ENCODE measurements at regions not wholly inside any gene's neighbourhood (a gene's known extent, or its start where the extent isn't known, plus 50 kb on each side); places are given as distances from the start of the nearest gene placed in this dataset.

GRCh38 chr3:87390821-87391220, 114.4 kb upstream of the POU1F1 start:
- no peak for DNase-seq

- DNase-seq = no peak
These were observed 114.0 kb upstream of the POU1F1 start for GRCh38 chr3:87390353-87390752.

GRCh38 chr3:87375231-87375682, 98.9 kb upstream of the POU1F1 start:
- DNase-seq = no peak

DNA sequence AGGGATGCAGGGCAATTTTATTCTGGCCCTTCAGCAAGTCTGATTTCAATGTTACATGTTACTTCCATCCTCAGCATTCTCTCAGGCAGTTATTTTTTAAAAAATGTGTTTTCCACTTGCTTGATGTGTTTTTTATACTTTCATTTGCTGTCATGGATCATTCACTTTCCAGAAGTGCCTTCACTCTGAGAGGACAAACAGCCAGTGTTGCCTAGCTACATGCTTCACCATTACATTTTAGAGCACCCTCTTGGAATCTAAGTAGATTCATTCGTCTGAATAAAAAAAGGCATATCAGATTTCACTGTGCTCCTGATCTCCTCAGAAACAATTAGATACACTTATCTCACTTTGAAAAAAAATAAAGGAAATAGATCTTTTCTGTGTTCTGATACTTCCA, 93.6 kb upstream of the POU1F1 start:
- no peak for DNase-seq

DNA sequence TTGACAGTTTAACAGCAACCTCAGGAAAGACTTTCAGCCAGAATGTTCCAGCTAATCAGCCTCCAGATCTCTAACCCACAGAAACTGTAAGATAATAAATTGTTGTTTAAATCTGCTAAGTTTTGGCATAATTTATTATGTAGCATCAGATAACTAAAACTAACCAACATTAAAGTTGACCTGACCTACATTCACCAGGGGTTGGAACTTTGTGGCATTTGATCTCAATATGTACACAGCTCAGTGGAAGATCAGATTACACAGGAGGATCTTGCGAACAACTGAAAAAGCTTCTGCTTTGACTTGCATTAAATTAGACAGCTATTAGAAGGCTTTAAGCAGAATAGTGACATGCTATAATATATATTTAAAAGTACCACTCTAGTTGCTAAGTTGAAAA, 91.4 kb upstream of the POU1F1 start:
- no peak for DNase-seq

DNA sequence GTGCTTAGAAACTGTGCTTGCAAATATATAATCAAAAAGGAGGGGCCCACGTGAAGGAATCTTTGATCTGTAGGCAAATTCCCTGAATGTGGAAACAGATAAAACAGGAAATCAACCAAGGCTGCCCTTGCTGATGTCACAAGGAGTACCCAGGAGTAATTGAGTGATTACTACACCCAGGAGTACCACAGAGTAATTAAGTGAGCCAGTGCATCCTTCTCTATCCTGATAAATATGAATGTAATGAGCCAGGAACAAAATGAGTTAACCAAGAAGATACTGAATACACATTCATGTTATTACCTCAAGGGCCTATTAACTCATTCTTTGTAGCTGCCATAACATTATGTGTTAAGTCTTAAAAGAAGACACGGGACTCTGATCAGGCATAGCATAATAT, 87.3 kb upstream of the POU1F1 start:
- DNase-seq = no peak

DNA sequence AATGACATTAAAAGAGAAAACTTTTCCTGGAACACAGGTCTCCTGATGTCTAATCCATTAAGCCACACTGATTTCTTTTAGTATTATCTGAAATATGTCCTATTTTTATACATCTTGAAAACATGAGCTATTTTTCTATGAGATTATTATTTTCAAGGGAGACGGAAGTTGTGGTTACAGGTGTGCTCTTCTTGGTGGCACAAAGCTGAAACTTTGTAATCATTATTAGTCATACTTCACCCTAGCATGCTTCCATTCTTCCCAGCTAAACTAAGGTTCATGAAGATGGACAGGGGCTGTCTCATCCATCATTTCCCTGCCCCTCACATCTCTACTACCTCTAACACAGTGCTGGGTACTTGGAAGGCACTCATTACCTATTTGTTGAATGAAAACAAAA, 85.6 kb upstream of the POU1F1 start:
- DNase-seq = no peak

- DNase-seq = no peak
These were observed 84.9 kb upstream of the POU1F1 start for GRCh38 chr3:87361271-87361670.

DNA sequence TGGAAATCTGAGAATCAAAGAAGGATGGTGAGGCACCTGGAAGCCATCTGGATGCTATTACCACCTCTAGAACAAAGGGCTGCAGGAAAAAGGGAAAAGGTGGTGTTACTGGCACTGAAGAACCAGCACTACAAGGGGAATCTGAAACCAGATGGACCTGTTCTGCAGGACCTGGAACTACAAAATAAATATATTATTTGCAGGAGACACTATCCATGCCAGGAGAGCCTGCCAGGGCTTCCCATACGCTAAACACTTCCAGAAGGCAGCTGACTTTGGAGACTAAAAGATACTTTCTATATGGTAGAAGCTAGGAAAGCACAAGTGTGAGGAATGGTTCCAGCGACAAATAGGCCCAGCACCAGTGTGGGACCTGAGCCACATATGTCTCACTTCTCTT, 83.4 kb upstream of the POU1F1 start:
- no peak for DNase-seq

DNA sequence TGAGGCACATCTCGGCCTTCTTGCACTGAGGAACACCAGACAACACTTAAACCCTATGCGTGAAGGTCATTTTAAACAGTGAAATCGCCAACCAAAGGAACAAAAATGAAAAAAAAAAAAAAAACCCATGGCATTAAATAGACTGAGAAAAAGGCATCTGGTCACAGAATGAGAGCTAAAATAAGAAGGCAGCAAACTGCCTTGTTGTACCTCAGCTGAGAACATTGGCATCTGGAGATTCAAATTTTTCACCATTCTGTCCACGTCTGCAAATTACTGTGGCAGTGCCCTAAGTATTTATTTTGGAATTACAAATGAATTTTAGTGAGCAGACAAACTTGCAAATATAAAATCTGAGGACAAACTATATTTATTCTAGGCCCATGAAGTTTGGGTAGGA, 82.6 kb upstream of the POU1F1 start:
- DNase-seq = no peak

GRCh38 chr3:87358066-87358465, 81.7 kb upstream of the POU1F1 start:
- no peak for DNase-seq

DNA sequence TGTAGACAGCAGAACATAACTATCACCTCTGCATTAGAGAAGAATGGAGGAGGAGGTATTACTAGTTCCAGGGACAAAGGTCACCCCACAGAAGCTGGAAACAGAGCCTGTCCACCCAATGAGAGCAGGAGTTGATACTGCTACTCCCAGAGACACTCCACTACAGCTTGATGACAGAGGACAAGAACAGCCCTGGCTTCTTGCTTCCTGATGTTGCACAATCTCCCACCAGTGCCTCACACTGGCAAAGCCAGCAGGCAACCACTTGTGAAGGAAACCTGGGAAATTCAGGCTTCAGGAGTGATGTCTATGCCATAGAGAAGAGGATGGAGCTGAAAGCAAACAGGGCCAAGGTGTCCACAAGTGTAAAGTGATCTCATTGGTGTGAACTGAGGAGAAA, 78.0 kb upstream of the POU1F1 start:
- DNase-seq = no peak

- no peak for DNase-seq
These were observed 75.6 kb upstream of the POU1F1 start for GRCh38 chr3:87351937-87352336.

DNA sequence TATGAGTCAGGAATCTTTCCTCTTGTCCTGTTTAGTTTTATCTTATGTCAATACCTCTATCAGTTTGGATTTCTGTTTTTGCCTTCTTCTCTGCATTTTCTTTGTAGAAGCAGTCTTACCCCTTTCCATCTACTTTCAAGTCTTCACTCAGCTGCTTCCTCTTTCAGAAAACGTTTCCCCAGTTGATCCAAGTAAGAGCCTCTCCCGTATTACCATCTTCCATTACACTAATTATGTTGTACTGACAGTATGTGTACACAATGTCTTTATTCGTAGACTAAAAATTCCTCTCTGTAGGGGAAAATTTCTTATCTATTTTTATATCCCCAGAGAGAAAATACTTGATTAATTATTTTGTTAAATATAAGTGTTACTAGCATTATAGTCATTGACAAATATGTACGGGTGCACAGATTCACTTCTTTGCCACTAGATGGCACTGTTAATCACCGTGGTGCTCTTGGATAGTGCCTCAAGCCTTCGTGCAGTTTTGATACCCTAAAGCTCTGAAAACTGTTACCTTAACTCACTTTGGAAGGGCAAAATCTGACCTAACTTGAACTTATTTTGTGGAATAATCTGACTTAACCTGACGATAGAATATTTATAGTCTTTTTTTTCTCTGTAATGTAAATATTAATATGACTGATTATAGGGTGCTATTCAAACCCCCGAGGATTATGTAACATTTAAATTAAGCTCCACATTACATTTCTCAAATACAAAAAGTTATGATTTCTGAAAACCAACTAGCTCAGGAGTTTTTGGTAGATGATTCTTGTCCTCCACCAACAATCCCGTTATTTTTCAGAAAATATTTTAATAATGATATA, 74.2 kb upstream of the POU1F1 start:
- peak; percentile 9 for DNase-seq

DNA sequence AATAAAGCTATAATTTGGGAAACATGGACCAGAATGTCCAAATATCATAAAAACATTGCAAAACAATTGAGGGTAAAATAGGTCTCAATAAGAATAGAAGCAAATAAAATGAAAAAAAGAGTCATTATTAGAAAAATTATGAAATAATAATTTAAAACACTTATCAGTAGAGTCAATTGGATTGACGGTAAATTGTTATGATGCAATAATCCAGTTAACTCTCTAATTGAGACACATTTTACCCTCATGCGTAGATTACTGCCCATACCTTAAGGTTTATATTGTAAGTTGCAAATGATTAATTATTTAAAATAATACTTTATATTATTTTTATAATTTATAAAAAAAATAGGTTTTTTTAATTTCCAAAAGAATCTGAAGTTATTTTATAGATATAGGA, 73.4 kb upstream of the POU1F1 start:
- no peak for DNase-seq

GRCh38 chr3:87336761-87337160, 60.4 kb upstream of the POU1F1 start:
- DNase-seq = no peak

DNA sequence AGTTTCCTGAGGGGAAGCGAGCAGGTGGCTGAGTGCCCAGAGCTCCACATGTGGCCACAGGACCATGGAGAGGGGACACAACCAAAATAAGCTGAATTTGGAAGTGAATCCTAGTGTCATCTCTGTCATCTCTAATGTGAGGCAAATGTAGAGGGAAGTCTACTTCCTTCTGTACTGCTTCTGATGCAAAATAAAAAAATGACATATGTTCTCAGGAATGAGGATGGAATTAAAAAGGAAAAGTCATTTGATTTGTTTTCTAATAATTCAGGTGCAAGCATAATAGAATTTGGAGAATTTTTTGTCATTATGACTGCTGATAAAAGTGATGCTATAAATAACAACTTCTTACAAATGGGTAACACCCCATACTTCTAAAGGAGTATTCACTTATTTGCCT, 59.5 kb upstream of the POU1F1 start:
- DNase-seq = no peak

DNA sequence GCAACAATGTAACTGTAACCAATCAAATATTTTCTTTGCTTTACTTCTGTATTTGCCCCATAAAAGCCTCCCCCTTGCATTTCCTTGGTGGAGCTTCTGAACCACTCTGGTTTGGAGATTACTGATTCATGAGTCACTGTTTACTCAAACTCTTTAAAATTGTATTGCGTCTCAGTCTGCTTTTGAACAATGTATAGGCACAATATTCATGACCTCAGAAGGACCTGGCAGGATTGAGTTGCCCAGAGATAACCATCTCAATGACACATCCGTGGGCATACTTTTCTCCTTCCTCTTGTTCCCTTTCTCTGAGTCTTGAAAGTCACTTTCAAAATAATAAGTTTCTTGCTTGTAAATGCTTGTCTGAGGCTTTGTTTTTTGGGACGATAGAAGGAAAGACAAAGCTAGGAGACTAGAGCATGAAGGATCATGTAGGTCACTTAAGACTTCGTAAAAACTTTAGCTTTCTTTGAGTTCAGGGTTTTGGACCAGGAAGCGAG, 57.1 kb upstream of the POU1F1 start:
- no peak for DNase-seq

DNA sequence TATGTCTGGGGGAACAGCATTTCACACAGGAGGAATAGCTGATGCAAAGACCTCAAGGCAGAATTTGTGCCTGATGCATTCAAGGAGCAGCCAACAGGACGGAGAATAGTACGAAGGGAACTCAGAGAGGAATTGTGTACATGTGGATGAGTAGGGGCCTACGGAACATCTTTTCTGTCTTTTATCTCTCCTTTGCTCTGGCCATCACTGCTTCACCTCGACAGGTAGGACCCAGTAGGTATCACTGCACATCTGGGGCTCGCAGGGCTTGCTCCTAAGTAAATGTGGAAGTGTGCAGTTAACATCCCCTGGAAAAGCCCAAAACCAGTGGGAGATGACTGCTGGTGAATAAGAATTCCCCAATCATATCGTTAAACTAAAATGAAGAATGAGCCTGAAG, 56.4 kb upstream of the POU1F1 start:
- DNase-seq = no peak

DNA sequence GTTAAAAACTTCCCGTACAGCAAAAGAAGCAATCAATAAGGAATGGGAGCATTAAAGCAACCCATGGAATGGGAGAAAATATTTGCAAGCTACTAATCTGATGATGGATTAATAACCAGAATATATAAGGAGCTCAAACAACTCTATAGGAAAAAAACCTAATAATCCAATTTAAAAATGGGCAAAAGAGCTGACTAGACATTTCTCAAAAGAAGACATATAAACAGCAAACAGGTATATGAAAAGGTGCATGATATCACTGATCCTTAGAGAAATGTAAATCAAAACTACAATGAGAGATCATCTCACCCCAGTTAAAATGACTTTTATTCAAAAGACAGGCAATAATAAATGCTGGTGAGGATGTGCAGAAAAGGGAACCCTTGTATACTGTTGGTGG, 52.7 kb upstream of the POU1F1 start:
- DNase-seq = no peak
